ENCODE measurements at regions not wholly inside any gene's neighbourhood (a gene's known extent, or its start where the extent isn't known, plus 50 kb on each side); places are given as distances from the start of the nearest gene placed in this dataset.
"Not testable (repeated sequence)": the region's sequence is repeated elsewhere in the genome, so short reads cannot be mapped to it uniquely, and the experiment has no call there.

- DNase-seq = peak; percentile 1
Observed at GRCh38 chr15:96849271-96849900, 518.9 kb downstream of the NR2F2 start.

GRCh38 chr15:96851613-96852012 lies 521.1 kb downstream of the NR2F2 start:
- DNase-seq = no peak

GRCh38 chr15:96858694-96859093 lies 528.2 kb downstream of the NR2F2 start:
- DNase-seq = peak; percentile 8

GRCh38 chr15:96860741-96861140 lies 530.2 kb downstream of the NR2F2 start:
- no peak for DNase-seq

- no peak for DNase-seq
Observed at GRCh38 chr15:96867992-96868391, 537.5 kb downstream of the NR2F2 start.

- no peak for DNase-seq
Observed at GRCh38 chr15:96869122-96869521, 538.6 kb downstream of the NR2F2 start.

- DNase-seq = no peak
Observed at GRCh38 chr15:96869790-96870189, 539.3 kb downstream of the NR2F2 start.

- DNase-seq = no peak
Observed at GRCh38 chr15:96870580-96870979, 540.1 kb downstream of the NR2F2 start.

- not testable (repeated sequence) for DNase-seq
Observed at GRCh38 chr15:96877442-96877841, 546.9 kb downstream of the NR2F2 start.

GRCh38 chr15:96878129-96878528 lies 547.6 kb downstream of the NR2F2 start:
- no peak for DNase-seq

- no peak for DNase-seq
Observed at GRCh38 chr15:96882121-96882772, 551.7 kb downstream of the NR2F2 start.

- no peak for DNase-seq
Observed at GRCh38 chr15:96887730-96888129, 557.2 kb downstream of the NR2F2 start.

- DNase-seq = no peak
Observed at GRCh38 chr15:96888764-96889163, 558.3 kb downstream of the NR2F2 start.

- DNase-seq = no peak
Observed at GRCh38 chr15:96889734-96890480, 559.4 kb downstream of the NR2F2 start.

- DNase-seq = no peak
Observed at GRCh38 chr15:96891046-96891445, 560.5 kb downstream of the NR2F2 start.

- DNase-seq = peak; percentile 46
Observed at GRCh38 chr15:96893159-96893906, 562.8 kb downstream of the NR2F2 start.

GRCh38 chr15:96894659-96895058 lies 564.2 kb downstream of the NR2F2 start:
- no peak for DNase-seq

GRCh38 chr15:96896766-96897165 lies 566.3 kb downstream of the NR2F2 start:
- DNase-seq = no peak

GRCh38 chr15:96914081-96914480 lies 583.6 kb downstream of the NR2F2 start:
- DNase-seq = no peak

GRCh38 chr15:96916750-96917149 lies 586.2 kb downstream of the NR2F2 start:
- no peak for DNase-seq

GRCh38 chr15:96924570-96924969 lies 594.1 kb downstream of the NR2F2 start:
- no peak for DNase-seq

GRCh38 chr15:96947296-96948229 lies 617.1 kb downstream of the NR2F2 start:
- no peak for DNase-seq
